ENCODE measurements at regions not wholly inside any gene's neighbourhood (a gene's known extent, or its start where the extent isn't known, plus 50 kb on each side); places are given as distances from the start of the nearest gene placed in this dataset.

- TF ChIP-seq, protein P1, sequence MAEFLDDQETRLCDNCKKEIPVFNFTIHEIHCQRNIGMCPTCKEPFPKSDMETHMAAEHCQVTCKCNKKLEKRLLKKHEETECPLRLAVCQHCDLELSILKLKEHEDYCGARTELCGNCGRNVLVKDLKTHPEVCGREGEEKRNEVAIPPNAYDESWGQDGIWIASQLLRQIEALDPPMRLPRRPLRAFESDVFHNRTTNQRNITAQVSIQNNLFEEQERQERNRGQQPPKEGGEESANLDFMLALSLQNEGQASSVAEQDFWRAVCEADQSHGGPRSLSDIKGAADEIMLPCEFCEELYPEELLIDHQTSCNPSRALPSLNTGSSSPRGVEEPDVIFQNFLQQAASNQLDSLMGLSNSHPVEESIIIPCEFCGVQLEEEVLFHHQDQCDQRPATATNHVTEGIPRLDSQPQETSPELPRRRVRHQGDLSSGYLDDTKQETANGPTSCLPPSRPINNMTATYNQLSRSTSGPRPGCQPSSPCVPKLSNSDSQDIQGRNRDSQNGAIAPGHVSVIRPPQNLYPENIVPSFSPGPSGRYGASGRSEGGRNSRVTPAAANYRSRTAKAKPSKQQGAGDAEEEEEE (CRISPR knock-in tag; IDR thresholded peaks at IDR 0.05; ENCODE audit: borderline replicate concordance) = no peak
- TF ChIP-seq HNRNPLL (IDR thresholded peaks at IDR 0.05; ENCODE audit: low read depth, low read length, poor library complexity, severe bottlenecking) = no peak
- TF ChIP-seq HNF4A (CRISPR knock-in tag; IDR thresholded peaks at IDR 0.05) = peak; percentile 11; the same call in 1 of the 2 replicates
- no peak for TF ChIP-seq MIXL1 (CRISPR knock-in tag; IDR thresholded peaks at IDR 0.05)
- TF ChIP-seq ZFP36 (IDR thresholded peaks at IDR 0.05; ENCODE audit: borderline replicate concordance, low read depth, low read length, partially characterized antibody) = no peak
- no peak for TF ChIP-seq ZNF513 (CRISPR knock-in tag; conservative IDR thresholded peaks at IDR 0.05)
- TF ChIP-seq RFX1 (IDR thresholded peaks at IDR 0.05) = no peak
- no peak for TF ChIP-seq ZNF282 (IDR thresholded peaks at IDR 0.05; ENCODE audit: partially characterized antibody)
- TF ChIP-seq ZNF670 (CRISPR knock-in tag; IDR thresholded peaks at IDR 0.05; ENCODE audit: borderline replicate concordance) = 0 out of 2 replicates have a peak, but pooled peaks have one; percentile 36
- peak; percentile 60; the same call in 1 of the 2 replicates for TF ChIP-seq ZNF788 (CRISPR knock-in tag; IDR thresholded peaks at IDR 0.05; ENCODE audit: borderline replicate concordance)
- TF ChIP-seq, protein P2, sequence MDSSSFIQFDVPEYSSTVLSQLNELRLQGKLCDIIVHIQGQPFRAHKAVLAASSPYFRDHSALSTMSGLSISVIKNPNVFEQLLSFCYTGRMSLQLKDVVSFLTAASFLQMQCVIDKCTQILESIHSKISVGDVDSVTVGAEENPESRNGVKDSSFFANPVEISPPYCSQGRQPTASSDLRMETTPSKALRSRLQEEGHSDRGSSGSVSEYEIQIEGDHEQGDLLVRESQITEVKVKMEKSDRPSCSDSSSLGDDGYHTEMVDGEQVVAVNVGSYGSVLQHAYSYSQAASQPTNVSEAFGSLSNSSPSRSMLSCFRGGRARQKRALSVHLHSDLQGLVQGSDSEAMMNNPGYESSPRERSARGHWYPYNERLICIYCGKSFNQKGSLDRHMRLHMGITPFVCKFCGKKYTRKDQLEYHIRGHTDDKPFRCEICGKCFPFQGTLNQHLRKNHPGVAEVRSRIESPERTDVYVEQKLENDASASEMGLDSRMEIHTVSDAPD (CRISPR knock-in tag; IDR thresholded peaks at IDR 0.05) = no peak
- TF ChIP-seq, protein P3, sequence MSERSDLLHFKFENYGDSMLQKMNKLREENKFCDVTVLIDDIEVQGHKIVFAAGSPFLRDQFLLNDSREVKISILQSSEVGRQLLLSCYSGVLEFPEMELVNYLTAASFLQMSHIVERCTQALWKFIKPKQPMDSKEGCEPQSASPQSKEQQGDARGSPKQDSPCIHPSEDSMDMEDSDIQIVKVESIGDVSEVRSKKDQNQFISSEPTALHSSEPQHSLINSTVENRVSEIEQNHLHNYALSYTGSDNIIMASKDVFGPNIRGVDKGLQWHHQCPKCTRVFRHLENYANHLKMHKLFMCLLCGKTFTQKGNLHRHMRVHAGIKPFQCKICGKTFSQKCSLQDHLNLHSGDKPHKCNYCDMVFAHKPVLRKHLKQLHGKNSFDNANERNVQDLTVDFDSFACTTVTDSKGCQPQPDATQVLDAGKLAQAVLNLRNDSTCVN (CRISPR knock-in tag; IDR thresholded peaks at IDR 0.05; ENCODE audit: borderline replicate concordance) = 0 out of 2 replicates have a peak, but pooled peaks have one; percentile 36
- no peak for TF ChIP-seq ADNP (CRISPR knock-in tag; IDR thresholded peaks at IDR 0.05)
- TF ChIP-seq KDM2A (CRISPR knock-in tag; IDR thresholded peaks at IDR 0.05; ENCODE audit: borderline replicate concordance, low read depth) = no peak
- no peak for TF ChIP-seq HDAC6 (IDR thresholded peaks at IDR 0.05; ENCODE audit: low read depth, low read length)
- peak; percentile 41 for TF ChIP-seq PHF5A (CRISPR knock-in tag; IDR thresholded peaks at IDR 0.05; ENCODE audit: low read depth, unreplicated experiment)
- TF ChIP-seq GMEB1 (CRISPR knock-in tag; IDR thresholded peaks at IDR 0.05; ENCODE audit: borderline replicate concordance) = no peak
- TF ChIP-seq, protein P4, sequence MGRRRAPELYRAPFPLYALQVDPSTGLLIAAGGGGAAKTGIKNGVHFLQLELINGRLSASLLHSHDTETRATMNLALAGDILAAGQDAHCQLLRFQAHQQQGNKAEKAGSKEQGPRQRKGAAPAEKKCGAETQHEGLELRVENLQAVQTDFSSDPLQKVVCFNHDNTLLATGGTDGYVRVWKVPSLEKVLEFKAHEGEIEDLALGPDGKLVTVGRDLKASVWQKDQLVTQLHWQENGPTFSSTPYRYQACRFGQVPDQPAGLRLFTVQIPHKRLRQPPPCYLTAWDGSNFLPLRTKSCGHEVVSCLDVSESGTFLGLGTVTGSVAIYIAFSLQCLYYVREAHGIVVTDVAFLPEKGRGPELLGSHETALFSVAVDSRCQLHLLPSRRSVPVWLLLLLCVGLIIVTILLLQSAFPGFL (CRISPR knock-in tag; IDR thresholded peaks at IDR 0.05) = no peak
- TF ChIP-seq ZNF562 (CRISPR knock-in tag; IDR thresholded peaks at IDR 0.05; ENCODE audit: borderline replicate concordance) = no peak
- TF ChIP-seq ZNF160 (CRISPR knock-in tag; IDR thresholded peaks at IDR 0.05) = no peak
- TF ChIP-seq TBL1XR1 (IDR thresholded peaks at IDR 0.05; ENCODE audit: borderline replicate concordance, low read length, partially characterized antibody) = peak; percentile 64
These were observed 70.4 kb upstream of the SMURF2 start (continued) for GRCh38 chr17:64732336-64733006.

Measured in HepG2 (cell line).